DOHH2 (cell line): ENCODE measurements at regions not wholly inside any gene's neighbourhood (a gene's known extent, or its start where the extent isn't known, plus 50 kb on each side); places are given as distances from the start of the nearest gene placed in this dataset.

Experiments used
- EZH2phosphoT487 ChIP-seq: fragments of 200-600 bp; sonication (generic); IDR thresholded peaks from 2 replicates; pipeline ENCODE4 v1.6.1; 2017; ENCODE audit warnings: borderline replicate concordance, mild to moderate bottlenecking, antibody characterized with exemption, low read length, moderate library complexity, mixed read lengths
- TF ChIP-seq, protein P1 (sequence below): fragments of 200-600 bp; sonication (generic); IDR thresholded peaks from one replicate; pipeline ENCODE4 v1.5.1; 2014; ENCODE audit warnings: antibody characterized with exemption, mild to moderate bottlenecking, low read depth, low read length; ENCODE audit not compliant: poor library complexity, severe bottlenecking

- TF ChIP-seq, protein P1, sequence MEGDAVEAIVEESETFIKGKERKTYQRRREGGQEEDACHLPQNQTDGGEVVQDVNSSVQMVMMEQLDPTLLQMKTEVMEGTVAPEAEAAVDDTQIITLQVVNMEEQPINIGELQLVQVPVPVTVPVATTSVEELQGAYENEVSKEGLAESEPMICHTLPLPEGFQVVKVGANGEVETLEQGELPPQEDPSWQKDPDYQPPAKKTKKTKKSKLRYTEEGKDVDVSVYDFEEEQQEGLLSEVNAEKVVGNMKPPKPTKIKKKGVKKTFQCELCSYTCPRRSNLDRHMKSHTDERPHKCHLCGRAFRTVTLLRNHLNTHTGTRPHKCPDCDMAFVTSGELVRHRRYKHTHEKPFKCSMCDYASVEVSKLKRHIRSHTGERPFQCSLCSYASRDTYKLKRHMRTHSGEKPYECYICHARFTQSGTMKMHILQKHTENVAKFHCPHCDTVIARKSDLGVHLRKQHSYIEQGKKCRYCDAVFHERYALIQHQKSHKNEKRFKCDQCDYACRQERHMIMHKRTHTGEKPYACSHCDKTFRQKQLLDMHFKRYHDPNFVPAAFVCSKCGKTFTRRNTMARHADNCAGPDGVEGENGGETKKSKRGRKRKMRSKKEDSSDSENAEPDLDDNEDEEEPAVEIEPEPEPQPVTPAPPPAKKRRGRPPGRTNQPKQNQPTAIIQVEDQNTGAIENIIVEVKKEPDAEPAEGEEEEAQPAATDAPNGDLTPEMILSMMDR = no peak
- no peak for TF ChIP-seq EZH2phosphoT487
Measured at GRCh38 chr9:135016876-135017275, 70.6 kb upstream of the OLFM1 start.
